HG02970 (cell line): ENCODE measurements at regions not wholly inside any gene's neighbourhood (a gene's known extent, or its start where the extent isn't known, plus 50 kb on each side); places are given as distances from the start of the nearest gene placed in this dataset.
"Not testable (repeated sequence)": the region's sequence is repeated elsewhere in the genome, so short reads cannot be mapped to it uniquely, and the experiment has no call there.

Experiments used
- ATAC-seq: cut with Tn5 transposase; IDR thresholded peaks from one replicate; pipeline ENCODE4 v1.9.1; 2021; ENCODE audit warnings: mild to moderate bottlenecking, moderate library complexity, moderate number of reproducible peaks; ENCODE audit not compliant: unreplicated experiment, low FRiP score

- ATAC-seq = no peak
Measured at GRCh38 chr2:6177811-6178210, 485.6 kb downstream of the SOX11 start.

GRCh38 chr2:6181525-6181924 lies 489.3 kb downstream of the SOX11 start:
- ATAC-seq = no peak

DNA sequence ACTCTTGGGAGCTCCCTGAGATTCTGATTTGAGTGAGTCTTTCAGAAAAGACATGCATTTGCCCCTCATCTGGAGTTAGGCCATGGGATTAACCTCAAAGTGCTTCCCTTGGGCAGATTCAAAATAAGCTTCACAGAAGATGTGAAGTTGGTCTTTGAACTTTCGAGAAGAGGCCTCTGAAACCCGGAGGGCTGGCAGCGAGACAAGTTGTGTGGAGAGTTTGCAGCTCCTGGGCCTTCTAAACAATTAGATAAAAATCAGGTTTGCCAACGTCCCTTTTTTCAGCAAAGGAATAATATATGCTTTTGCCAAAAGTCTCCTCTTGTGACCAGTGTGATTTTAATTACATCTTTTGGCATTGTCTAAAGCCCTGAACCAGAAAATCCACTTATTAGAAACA lies 489.7 kb downstream of the SOX11 start:
- ATAC-seq = no peak

GRCh38 chr2:6183226-6183625 lies 491.0 kb downstream of the SOX11 start:
- no peak for ATAC-seq

GRCh38 chr2:6184532-6185292 lies 492.5 kb downstream of the SOX11 start:
- no peak for ATAC-seq

- ATAC-seq = no peak
Measured at GRCh38 chr2:6186332-6187151, 494.4 kb downstream of the SOX11 start.

DNA sequence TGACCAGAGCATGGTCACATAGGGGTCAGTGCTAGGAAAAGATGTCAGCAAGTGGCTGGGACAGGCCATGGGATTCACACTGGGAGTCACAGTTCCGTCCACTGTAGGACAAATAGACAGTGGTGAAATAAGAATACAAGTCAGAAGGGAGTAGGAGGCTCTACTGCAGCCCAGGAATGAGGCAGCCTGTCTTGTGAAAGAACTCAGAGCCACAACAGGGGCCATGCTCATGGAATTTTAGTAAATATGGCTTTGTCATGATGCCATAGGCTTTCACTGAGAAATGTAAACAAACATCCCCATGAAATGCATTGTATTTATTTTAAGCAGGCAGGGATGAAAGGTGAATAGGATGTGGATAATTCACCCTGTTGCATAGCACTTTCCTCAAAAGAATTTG lies 504.3 kb downstream of the SOX11 start:
- ATAC-seq = no peak

DNA sequence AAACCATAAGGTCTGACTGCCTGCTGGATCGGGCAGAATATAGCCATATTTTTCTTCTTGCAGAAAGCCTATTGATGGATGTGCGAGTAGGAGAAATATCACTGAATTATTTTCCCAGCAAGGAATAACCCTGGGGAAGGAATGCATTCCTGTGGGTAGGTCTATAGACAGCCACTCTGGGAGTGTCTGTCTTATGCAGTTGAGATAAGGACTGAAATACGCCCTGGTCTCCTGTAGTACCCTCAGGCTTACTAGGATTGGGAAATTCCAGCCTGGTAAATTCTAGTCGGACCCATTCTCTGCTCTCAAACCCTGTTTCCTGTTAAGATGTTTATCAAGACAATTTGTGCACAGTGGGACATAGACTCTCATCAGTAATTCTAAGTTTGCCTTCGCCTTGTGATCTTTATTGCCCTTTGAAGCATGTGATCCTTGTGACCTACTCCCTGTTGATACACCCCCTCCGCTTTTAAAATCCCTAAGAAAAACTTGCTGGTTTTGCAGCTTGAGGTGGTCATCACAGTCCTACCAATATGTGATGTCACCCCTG lies 506.3 kb downstream of the SOX11 start:
- ATAC-seq = not testable (repeated sequence)

DNA sequence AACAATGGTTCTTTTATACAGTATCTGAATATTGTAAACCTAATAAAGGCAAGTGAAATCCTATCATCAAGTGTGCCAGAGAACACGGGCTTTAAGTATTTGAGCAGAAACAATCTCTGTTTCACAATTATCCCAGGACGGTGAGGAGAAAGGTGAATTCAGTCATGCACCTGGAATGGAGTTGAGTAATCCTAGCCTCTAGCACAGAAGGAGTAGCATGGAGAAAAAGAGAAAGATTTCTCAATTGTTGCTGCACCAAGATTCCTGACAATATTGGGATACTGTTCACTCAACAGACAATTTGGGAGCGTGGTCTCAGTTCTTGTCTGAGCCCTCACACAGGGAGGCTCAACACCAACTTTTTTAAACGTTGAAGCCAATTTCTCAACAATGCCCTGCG lies 510.6 kb downstream of the SOX11 start:
- no peak for ATAC-seq

DNA sequence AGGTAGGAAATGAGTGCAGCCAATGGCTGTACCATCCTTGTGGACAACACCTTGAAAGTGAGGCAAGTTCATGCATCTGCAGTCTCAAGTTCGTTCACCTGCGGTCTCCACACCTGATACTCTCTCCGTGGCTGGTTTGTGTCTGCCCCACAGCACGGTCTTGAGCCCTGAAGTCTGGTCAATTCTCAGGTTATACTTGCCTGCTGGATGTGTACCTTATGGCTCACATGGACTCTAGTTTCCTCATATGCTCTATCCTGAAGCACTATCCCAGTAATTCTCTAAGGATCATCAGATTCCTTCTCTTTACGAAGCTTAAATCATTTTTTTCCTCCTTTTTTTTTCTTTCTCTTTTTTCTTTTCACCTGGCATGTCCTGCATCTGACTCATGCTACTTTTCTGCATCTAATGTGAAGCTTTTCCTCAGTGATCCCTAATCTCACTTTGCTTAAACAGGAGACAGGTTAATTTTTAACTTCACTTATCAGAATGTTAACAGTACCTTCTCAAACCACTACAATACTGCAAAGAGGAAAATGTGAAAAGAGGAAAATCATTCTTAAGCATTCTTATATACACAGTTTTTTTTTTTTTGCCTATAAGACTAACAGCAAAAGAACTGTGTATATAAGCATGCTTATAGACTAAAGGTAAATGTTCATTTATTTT lies 511.2 kb downstream of the SOX11 start:
- no peak for ATAC-seq

GRCh38 chr2:6206882-6207281 lies 514.7 kb downstream of the SOX11 start:
- no peak for ATAC-seq

DNA sequence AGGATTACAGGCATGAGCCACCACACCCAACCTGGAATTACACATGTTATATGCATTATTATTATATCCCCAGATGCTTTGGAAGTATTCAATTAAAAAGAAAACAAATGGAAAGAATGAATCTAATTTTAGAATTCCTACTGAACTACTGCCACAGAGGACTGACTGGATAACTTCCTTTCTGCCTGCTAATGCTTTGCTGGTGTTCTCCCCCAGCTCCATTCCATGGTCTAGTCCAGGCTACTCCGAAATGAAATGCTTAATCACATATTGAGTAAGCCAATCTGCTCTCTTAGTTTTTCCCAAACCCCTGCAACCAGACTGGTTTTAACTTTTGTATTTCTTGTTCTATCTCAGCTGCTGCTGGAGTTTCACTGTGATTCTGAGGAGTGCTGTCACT lies 519.1 kb downstream of the SOX11 start:
- no peak for ATAC-seq

- no peak for ATAC-seq
Measured at GRCh38 chr2:6212491-6212890, 520.3 kb downstream of the SOX11 start.

- ATAC-seq = no peak
Measured at GRCh38 chr2:6213056-6213780, 521.0 kb downstream of the SOX11 start.

- no peak for ATAC-seq
Measured at GRCh38 chr2:6214471-6214870, 522.3 kb downstream of the SOX11 start.

GRCh38 chr2:6215053-6215452 lies 522.9 kb downstream of the SOX11 start:
- ATAC-seq = no peak

DNA sequence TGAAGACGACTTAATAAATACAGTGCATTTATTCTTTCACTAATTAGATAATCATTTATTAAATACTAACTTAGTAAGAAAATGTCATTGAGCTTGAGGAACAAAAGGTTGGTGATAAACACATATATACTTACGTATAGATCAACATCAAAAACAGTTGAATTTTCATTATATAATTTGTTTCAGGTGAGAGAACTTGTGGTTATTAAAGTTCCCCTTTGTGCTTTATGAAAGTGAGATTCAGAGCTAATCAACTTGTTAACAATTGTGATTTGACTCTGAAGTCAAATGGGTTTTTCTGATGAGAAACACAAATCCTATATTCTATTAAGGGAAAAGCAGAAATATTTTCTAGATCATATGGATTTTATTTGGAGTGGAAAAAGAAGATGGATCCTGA lies 524.0 kb downstream of the SOX11 start:
- ATAC-seq = no peak

DNA sequence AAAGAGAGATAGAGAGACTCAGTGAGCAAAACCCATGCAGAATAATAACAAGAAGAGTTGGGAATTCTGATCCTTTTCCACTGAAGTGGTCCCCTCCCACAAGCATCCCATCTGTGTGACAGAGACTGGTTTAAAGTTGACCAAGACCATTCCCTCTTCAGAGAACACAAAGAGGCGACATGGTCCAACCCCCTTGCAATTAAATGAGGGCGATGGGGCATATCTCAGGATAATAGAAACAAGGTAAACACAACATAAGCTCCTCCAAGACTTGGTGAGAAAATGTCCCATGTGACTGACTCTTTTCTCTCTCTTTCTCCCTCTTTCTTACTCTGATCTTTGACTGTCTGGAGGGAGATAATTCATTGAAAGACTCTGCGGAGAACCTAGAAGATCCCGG lies 526.7 kb downstream of the SOX11 start:
- no peak for ATAC-seq

DNA sequence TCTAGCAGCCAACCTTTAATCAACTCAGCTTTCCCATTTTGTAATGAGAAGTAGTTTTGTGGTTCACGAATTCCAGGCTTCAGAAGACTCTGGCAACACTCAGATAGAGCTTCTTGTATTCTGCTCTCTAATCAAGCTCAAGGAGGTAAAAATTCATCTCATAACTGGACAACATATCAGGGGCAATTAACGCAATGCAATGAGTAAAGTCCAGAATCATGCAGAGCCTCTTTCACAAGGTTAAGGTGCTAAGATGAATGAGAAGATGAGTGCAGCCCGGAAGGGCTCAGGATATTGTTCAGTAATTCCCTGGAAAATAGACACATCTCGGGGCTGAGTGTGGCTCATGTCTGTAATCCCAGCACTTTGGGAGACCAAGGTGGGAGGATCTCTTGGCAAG lies 527.7 kb downstream of the SOX11 start:
- ATAC-seq = no peak

DNA sequence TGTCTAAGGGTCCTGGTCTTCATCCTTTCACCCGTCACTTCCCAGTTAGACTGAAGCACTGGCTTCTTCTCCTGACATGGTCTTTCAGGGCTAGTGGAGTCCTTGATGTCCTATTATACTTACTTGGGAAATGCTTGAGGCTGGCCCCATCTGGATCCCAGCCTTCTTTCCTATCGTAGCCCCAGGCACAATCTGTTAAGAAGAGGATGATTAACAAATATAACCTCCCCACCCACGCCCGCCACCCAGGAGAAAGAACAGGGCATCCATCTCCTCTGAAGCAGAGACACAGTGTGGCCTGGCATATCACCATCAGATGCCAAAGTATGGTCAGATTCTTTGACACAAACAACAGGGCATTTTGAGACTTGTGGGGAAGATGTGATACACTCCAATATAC lies 530.1 kb downstream of the SOX11 start:
- ATAC-seq = no peak
